A673 (cell line): ENCODE measurements at regions not wholly inside any gene's neighbourhood (a gene's known extent, or its start where the extent isn't known, plus 50 kb on each side); places are given as distances from the start of the nearest gene placed in this dataset.

ENCODE experiments used
- CTCF ChIP-seq: fragments of 300-800, 200-600 bp; sonication (generic); conservative IDR thresholded peaks from 2 replicates; pipeline ENCODE4 v1.5.1; 2017; ENCODE audit warnings: low read depth, mild to moderate bottlenecking, antibody characterized with exemption, low read length, moderate library complexity, mixed read lengths
- EZH2 ChIP-seq: fragments of 200-600 bp; sonication (generic); IDR thresholded peaks from 2 replicates; pipeline ENCODE4 v1.6.1; 2017; ENCODE audit warnings: borderline replicate concordance, low read depth, mild to moderate bottlenecking, mixed read lengths, antibody characterized with exemption, low read length; ENCODE audit not compliant: poor library complexity, severe bottlenecking

GRCh38 chr20:39795401-39796272 lies 833.5 kb downstream of the DHX35 start:
- TF ChIP-seq CTCF, result no peak
- TF ChIP-seq EZH2, result no peak
